Activated CD4-positive, alpha-beta T cell treated with anti-CD3 and anti-CD28 coated beads, Interleukin-2, amount 10 ng/mL, durations not matched to agents 7 days and 5 days (primary cell): ENCODE measurements at regions not wholly inside any gene's neighbourhood (a gene's known extent, or its start where the extent isn't known, plus 50 kb on each side); places are given as distances from the start of the nearest gene placed in this dataset.

Source experiments
- CTCF ChIA-PET: fragments of 350-600 bp; sonication (Branson Sonifier 250); formaldehyde crosslinking; loops from one replicate; lab custom pipeline; 2021; ENCODE audit warnings: antibody characterized with exemption; lab: Charles Lee
- POLR2A ChIA-PET: fragments of 350-600 bp; sonication (Branson Sonifier 250); formaldehyde crosslinking; loops from one replicate; lab custom pipeline; 2021; ENCODE audit warnings: antibody characterized with exemption; lab: Charles Lee
- DNase-seq: peaks from one replicate; pipeline ENCODE4 v3.0.0-alpha.2; 2020
- H3K27ac Mint-ChIP-seq: one replicate; pipeline ENCODE4 v1.8.0; 2021; ENCODE audit warnings: mild to moderate bottlenecking, moderate library complexity, mixed read lengths
- H3K27me3 Mint-ChIP-seq: one replicate; pipeline ENCODE4 v1.8.0; 2021; ENCODE audit warnings: mixed read lengths
- H3K36me3 Mint-ChIP-seq: one replicate; pipeline ENCODE4 v1.8.0; 2021; ENCODE audit warnings: low read depth, mixed read lengths
- H3K4me1 Mint-ChIP-seq: one replicate; pipeline ENCODE4 v1.8.0; 2021; ENCODE audit warnings: mixed read lengths
- H3K4me3 Mint-ChIP-seq: one replicate; pipeline ENCODE4 v1.8.0; 2021; ENCODE audit warnings: mild to moderate bottlenecking, moderate library complexity, mixed read lengths
- H3K9me3 Mint-ChIP-seq: one replicate; pipeline ENCODE4 v1.8.0; 2021; ENCODE audit warnings: mixed read lengths

DNA sequence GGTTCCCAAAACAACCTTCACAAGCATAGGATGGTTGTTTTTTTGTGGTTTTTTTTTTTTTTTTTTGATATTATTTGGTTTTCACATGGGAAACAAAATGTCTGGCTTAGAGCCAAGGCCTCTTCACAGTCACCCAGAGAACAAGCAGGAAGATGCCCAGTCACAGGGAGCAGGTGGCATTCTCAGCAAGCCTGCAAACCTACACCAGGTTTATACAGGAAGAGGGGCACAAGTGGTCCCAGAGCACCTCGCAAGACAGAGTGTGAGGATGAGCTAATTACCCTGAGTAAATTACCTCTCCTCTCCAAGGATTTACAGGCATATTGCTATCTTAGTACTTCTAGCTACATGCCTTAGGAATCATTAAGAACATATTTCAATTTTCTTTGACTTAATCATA, 1375.6 kb downstream of the EFNB2 start:
- no peaks in the 10 kb centered on the region for H3K9me3 Mint-ChIP-seq
- H3K27ac Mint-ChIP-seq, result no peak overlapping the region
- peaks cover 3% of the 10 kb centered on the region for H3K27me3 Mint-ChIP-seq
- no peaks in the 10 kb centered on the region for H3K4me1 Mint-ChIP-seq
- no peak overlapping the region for H3K4me3 Mint-ChIP-seq
- H3K36me3 Mint-ChIP-seq, result no peaks in the 10 kb centered on the region
- ChIA-PET CTCF (no interaction called here), POLR2A (no interaction called here)
- DNase-seq, result no peak

DNA sequence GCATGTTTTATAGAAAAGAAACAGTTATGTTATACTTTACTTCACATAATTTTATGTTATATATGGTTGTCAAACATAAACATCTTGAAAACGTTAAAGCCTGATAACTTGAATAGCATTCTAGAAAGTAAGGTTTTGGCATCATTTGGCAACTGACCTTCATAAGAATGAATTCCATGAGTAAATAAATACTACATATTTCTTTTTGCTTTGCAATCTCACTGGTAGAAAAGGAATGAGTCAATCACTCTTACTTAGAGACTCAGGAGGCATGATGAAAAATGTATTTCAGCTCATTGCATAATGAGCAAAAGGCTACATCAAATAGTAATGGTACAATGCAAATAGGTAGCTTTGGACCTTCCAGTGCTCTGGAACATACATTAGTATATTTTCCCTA, 1381.9 kb downstream of the EFNB2 start:
- POLR2A ChIA-PET, result no interaction called here
- Mint-ChIP-seq H3K4me3 (no peak overlapping the region), H3K36me3 (no peaks in the 10 kb centered on the region), H3K9me3 (no peaks in the 10 kb centered on the region), H3K27me3 (peaks cover 3% of the 10 kb centered on the region), H3K4me1 (no peaks in the 10 kb centered on the region), H3K27ac (no peak overlapping the region)
- CTCF ChIA-PET, result no interaction called here
- no peak for DNase-seq

DNA sequence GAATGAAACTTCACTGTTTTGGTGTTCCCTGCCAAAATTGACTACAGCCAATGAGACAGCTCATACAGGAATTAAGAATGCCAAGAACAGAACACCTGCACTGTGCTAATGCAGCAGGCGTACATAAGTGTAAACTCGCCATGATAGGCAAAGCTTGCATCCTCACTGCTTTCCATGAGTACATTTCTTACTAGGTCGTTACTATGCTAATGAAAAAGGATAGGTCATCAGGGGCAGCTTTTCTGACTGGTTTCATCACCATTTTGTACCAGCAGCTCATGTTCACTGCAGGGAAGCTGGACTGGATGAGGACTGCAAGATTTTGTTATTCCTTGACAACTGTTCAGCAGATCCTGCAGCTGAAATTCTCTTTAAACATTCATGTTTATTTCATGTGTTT, 1383.8 kb downstream of the EFNB2 start:
- no peaks in the 10 kb centered on the region for H3K9me3 Mint-ChIP-seq
- no peak overlapping the region for H3K4me3 Mint-ChIP-seq
- H3K27me3 Mint-ChIP-seq, result peaks cover 3% of the 10 kb centered on the region
- H3K27ac Mint-ChIP-seq, result no peak overlapping the region
- no peaks in the 10 kb centered on the region for H3K4me1 Mint-ChIP-seq
- POLR2A ChIA-PET, result no interaction called here
- no peak for DNase-seq
- H3K36me3 Mint-ChIP-seq, result no peaks in the 10 kb centered on the region
- CTCF ChIA-PET, result no interaction called here

DNA sequence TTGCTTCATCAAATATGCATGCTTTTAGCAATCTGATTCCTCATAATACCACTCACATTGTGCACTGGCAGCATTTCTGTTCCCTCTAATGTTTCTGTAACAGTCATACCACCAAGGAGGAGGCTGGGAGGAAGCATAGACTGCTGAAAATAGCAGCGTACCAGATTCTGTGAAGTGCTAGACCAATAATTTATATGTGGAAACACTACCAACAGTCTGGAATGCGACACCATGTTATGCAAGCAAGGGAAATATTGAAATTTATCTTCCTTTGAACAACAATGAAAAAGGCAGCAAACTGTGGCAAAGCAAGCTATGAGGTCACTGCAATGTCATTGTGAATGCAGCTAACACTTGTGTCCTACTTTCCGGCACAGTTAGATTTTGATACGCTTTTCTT, 1388.0 kb downstream of the EFNB2 start:
- Mint-ChIP-seq H3K36me3 (no peaks in the 10 kb centered on the region), H3K4me3 (no peak overlapping the region), H3K9me3 (no peaks in the 10 kb centered on the region), H3K4me1 (no peaks in the 10 kb centered on the region), H3K27me3 (no peaks in the 10 kb centered on the region), H3K27ac (no peak overlapping the region)
- no peak for DNase-seq
- CTCF ChIA-PET, result no interaction called here
- POLR2A ChIA-PET, result no interaction called here

DNA sequence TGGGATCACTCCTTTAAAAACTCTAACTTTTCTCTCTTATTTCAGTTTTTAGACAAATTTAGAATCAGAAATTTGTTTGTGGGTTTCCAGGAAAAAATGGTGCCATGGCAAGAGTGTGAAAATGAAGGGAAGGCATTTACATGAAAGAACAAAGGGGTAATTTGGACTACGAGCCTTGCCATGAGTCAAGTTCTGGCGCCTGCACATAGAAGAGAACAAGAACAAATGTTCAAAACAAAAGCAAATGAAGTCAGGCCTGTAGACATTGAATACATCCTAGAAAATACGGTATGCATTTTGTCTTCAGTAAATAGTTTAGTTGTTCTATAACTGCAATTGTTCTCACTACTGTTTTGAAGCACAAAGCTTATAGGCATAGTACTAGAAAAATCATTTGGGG, 1390.5 kb downstream of the EFNB2 start:
- ChIA-PET CTCF (no interaction called here), POLR2A (no interaction called here)
- peaks cover 9% of the 10 kb centered on the region for H3K4me1 Mint-ChIP-seq
- H3K4me3 Mint-ChIP-seq, result no peak overlapping the region
- H3K27me3 Mint-ChIP-seq, result no peaks in the 10 kb centered on the region
- H3K27ac Mint-ChIP-seq, result no peak overlapping the region
- H3K9me3 Mint-ChIP-seq, result no peaks in the 10 kb centered on the region
- no peak for DNase-seq
- no peaks in the 10 kb centered on the region for H3K36me3 Mint-ChIP-seq

DNA sequence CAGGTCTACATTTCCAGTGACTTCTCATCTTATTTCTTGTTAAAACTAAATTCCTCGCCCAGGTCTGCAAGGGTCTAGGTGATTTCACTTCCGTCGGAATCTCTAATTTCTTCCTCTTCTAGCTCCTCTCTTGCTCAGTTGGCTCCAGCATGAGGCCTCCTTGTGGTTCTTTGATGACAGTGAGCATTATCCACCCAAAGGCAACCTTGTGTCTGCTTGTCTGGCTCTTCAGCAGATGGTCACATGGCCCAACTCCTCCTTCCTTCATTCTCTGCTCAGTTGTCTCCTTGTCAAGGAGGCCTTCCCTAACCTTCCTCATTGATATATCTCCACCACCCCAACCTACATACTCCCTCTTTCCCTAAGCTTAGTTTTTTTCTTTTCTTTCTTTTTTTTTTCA, 1391.4 kb downstream of the EFNB2 start:
- no peak for DNase-seq
- Mint-ChIP-seq H3K9me3 (no peaks in the 10 kb centered on the region), H3K4me3 (no peak overlapping the region), H3K27me3 (no peaks in the 10 kb centered on the region), H3K27ac (no peak overlapping the region), H3K36me3 (no peaks in the 10 kb centered on the region), H3K4me1 (peaks cover 18% of the 10 kb centered on the region)
- ChIA-PET POLR2A (no interaction called here), CTCF (no interaction called here)

DNA sequence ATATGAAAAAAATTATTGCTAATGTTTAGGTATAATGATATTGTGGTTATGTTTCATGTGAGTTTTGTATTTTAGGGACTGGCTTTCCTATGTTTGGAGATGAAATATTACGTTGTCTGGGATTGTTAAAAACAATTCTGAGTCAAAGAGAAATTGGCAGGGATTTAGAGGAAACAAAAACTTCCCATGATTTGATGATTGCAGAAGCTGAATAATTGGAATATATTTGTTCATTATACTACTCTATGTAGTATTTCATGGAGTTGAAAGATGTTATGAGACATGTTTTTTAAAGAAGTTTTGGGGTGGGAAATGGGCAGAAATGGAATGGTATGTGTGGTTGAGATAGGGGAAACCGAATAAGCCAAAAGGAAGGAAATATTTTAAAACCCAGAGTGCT, 1392.9 kb downstream of the EFNB2 start:
- Mint-ChIP-seq H3K27me3 (no peaks in the 10 kb centered on the region), H3K9me3 (no peaks in the 10 kb centered on the region), H3K4me3 (no peak overlapping the region), H3K4me1 (peaks cover 24% of the 10 kb centered on the region), H3K36me3 (no peaks in the 10 kb centered on the region), H3K27ac (no peak overlapping the region)
- no peak for DNase-seq
- CTCF ChIA-PET, result no interaction called here
- POLR2A ChIA-PET, result no interaction called here

DNA sequence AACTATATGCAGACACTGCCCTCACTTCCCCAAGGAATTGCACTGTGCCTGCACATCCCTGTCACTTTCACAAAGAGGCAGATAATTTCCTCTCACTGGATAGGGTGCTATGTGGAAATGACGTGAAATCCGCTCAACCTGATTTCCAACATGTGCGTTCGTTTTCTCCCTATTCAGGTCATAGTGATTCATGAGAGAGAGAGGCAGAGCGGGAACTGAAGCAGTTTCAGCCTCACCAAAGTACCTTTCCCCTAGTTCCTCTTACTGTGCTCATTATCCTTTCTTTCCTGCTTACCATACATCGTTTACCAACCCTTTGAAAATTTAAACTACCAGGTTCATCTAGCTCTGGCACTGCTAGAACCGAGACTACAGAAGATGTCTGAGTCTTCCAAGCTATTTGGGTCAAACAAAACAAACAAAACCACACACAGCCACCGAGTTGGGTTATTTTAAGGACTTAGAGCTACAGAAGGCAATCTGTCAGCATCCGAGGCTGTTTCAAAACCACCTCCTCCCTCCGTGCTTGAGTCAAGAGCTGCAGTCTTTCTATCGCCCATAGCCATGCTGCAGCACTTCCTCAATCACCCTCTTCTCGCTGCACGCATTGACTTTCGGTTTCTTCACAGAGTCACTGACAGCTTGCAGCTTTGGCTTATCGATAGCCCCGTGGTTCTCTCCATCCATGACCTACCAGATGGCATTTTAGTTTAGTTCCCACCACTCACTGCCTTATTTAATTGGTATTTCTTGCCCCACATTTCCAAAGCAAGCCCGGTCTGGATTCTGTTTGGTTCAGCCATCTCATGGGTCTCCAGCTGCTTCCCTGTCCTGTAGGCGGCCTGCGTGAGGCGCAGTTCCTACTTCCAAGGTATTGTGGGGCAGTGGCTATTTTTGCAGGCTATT, 1395.8 kb downstream of the EFNB2 start:
- peak overlapping the region; percentile 80 for H3K4me3 Mint-ChIP-seq
- no peaks in the 10 kb centered on the region for H3K36me3 Mint-ChIP-seq
- peaks cover 24% of the 10 kb centered on the region for H3K4me1 Mint-ChIP-seq
- no peaks in the 10 kb centered on the region for H3K9me3 Mint-ChIP-seq
- H3K27ac Mint-ChIP-seq, result peak overlapping the region; percentile 98
- ChIA-PET POLR2A (interaction anchor here (0.7 kb wide), 1 partner anchor 100 kb away, joined by 3 read pairs; no protein-coding TSS in a partner anchor), CTCF (interaction anchor here (1.2 kb wide), 1 partner anchor 1779 kb away, joined by 3 read pairs; no protein-coding TSS in a partner anchor)
- peaks cover 2% of the 10 kb centered on the region for H3K27me3 Mint-ChIP-seq
- DNase-seq, result peak; percentile 79

DNA sequence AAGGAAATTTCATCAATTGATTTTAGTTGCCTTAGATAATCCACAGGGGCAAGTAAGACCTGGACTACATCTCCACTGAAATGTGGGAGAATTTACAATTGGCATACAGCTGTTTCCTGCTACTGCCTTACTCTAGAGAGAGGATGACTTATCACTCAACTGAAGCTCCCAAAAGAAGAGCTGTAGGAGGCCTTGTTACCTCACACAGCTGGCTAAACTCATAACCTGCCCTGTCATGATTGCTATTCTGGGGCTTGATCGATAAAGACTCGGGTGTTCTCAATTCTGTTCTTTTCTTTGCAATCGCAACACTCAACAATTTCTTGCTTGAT, 1396.4 kb downstream of the EFNB2 start:
- no peaks in the 10 kb centered on the region for H3K36me3 Mint-ChIP-seq
- H3K27ac Mint-ChIP-seq, result peak overlapping the region; percentile 98
- H3K4me1 Mint-ChIP-seq, result peaks cover 24% of the 10 kb centered on the region
- DNase-seq, result no peak
- H3K4me3 Mint-ChIP-seq, result peak overlapping the region; percentile 80
- ChIA-PET POLR2A (no interaction called here), CTCF (no interaction called here)
- H3K9me3 Mint-ChIP-seq, result no peaks in the 10 kb centered on the region
- H3K27me3 Mint-ChIP-seq, result peaks cover 2% of the 10 kb centered on the region

DNA sequence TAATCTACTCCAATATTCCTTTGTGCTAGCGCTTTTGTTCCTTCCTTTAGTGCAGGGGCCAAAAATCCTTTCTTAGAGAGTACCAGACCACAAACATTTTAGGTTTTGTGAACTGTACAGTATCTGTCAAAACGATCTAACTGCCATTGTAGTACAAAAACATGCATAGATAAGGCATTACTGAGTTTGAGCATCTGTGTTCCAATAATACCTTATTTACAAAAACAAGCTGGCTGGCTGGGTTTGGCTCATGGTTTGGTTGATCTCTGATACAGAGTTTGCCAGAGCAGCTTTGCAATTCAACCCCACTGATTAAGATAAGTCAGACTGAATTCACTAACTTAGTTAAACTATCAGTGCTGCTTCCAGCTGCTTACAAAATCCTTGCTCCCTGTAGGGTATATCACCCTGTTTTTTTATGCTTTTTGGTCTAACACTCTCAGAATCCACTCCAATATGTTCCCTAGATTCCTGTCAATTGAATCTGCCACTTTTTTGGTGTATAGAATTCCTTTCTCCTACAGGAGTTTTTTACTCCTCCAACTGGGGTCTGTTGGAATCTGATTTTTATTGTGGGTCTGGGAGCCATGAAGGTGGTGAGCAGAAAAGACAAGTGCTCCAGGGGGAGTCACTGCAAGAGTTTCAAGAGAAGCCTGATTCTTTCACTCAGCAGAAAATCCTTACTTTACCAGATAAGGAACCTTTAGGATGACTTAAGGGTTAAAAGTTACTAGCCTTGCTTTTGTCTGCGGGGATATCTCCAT, 1399.4 kb downstream of the EFNB2 start:
- Mint-ChIP-seq H3K27me3 (peaks cover 2% of the 10 kb centered on the region), H3K4me1 (peaks cover 24% of the 10 kb centered on the region), H3K36me3 (no peaks in the 10 kb centered on the region)

DNA sequence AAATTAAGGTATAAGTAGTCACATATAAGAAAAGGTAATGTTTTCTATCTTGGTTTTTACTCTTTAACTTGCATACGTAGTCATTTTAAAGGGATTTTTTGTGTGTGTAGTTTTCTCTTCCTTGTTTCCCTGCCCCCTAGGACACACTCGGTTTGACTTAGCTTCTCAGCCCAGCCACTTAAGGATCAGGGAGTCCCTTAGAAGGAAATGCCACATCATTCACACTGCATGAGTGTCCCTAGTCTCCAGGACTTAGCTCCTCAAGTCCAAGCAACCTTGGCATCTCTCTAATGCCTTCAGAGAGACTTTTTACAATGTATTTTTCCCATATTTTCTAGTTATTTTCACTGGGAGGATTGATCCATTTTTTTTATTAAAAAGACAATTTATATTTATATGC, 1407.7 kb downstream of the EFNB2 start:
- Mint-ChIP-seq H3K27me3 (no peaks in the 10 kb centered on the region), H3K4me3 (no peak overlapping the region), H3K27ac (no peak overlapping the region), H3K4me1 (no peaks in the 10 kb centered on the region), H3K9me3 (peaks cover 2% of the 10 kb centered on the region), H3K36me3 (no peaks in the 10 kb centered on the region)
- DNase-seq, result no peak
- ChIA-PET POLR2A (no interaction called here), CTCF (no interaction called here)

More for the DNA sequence above, 1399.4 kb downstream of the EFNB2 start:
- no peak overlapping the region for H3K4me3 Mint-ChIP-seq
- H3K9me3 Mint-ChIP-seq, result peaks cover 2% of the 10 kb centered on the region
- POLR2A ChIA-PET, result no interaction called here
- no peak for DNase-seq
- H3K27ac Mint-ChIP-seq, result no peak overlapping the region
- CTCF ChIA-PET, result no interaction called here

DNA sequence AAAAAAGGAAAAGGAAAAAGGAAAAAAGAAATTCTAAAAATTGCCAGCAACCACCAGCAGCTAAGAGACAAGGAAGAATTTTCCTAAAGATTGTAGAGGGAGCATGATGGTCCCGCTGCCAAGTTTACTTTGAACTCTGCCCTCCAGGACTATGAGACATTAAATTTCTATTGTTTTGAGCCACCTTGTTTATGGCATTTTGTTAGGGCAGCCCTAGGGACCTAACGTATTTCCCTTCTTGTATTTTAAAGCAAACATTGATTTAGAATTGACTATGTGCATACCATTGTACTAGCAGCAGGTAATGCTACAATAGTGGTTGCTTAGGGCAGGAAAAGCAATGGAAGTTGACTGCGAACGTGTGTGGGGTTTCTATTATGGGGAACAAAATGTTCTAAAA, 1414.2 kb downstream of the EFNB2 start:
- Mint-ChIP-seq H3K27me3 (no peaks in the 10 kb centered on the region), H3K36me3 (no peaks in the 10 kb centered on the region), H3K4me3 (no peak overlapping the region), H3K4me1 (no peaks in the 10 kb centered on the region), H3K27ac (no peak overlapping the region), H3K9me3 (no peaks in the 10 kb centered on the region)
- DNase-seq, result no peak
- ChIA-PET POLR2A (no interaction called here), CTCF (no interaction called here)

DNA sequence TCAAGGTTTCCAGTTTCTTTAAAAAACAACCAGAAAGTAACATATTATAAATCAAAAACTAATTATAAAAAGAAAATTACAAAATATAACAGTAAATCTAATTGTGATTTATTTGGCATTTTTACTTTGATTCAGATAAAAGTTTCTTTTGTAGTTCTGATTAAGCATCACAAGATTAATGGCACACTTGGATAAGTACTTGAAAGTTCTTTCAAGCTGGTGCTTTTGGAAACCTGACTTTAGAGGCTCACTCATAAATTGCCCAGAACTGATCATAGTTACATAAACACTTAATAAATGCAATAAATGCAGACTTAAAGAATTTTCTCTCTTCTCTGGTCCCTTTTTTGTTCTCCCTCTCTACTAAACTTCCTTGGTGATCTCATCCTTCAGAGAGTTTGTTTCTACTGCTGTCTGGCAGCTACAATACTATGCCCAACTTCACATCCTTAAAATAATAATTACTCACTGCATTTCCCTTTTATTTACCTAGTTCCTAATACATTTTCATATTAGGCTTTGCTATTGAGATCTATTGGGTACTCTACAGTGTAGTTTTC, 1417.0 kb downstream of the EFNB2 start:
- Mint-ChIP-seq H3K27me3 (no peaks in the 10 kb centered on the region), H3K4me1 (no peaks in the 10 kb centered on the region), H3K27ac (no peak overlapping the region), H3K9me3 (no peaks in the 10 kb centered on the region), H3K36me3 (no peaks in the 10 kb centered on the region), H3K4me3 (no peak overlapping the region)
- POLR2A ChIA-PET, result no interaction called here
- no peak for DNase-seq
- CTCF ChIA-PET, result no interaction called here
